ENCODE measurements at regions not wholly inside any gene's neighbourhood (a gene's known extent, or its start where the extent isn't known, plus 50 kb on each side); places are given as distances from the start of the nearest gene placed in this dataset.

DNA sequence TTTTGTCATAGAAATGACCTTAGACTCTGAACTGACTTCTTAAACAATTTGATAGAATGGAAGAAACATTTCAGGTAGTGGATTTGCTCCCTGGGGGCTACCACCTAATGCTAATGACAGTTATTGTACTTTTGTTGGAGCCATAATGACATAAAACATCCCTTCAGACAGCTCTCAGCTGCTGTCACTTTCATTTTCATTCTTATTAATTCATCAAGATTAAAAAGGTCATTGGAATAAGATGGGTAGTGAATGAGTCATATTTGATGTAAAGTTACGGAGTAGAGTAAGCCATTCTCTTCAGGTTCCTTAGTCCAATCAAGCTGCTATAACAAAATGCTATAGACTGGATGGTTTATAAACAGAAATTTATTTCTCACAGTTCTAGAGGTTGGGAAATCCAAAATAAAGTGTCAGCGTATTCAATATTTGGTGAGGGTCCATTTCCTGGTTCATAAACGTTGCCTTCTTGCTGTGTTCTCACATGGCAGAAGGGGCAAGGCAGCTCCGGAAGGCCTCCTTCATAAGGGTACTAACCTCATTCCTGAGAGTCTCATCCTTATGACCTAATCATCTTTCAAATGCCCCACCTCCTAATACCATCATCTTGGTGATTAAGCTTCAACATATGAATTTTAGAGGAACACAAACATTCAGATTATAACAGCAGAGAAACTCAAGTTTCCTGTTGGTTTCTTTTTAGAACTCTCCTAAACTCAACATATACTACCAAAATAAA is 268.5 kb downstream of the ARAP2 start:
- intact Hi-C loops (cut with DNase I), result no loop called here
- no peaks in the 10 kb centered on the region for H3K4me1 ChIP-seq
- DNase-seq (no peak), ATAC-seq (no peak)
- no peaks in the 10 kb centered on the region for H3K36me3 ChIP-seq
- no peak for TF ChIP-seq CTCF (IDR thresholded peaks at IDR 0.05)
- no peaks in the 10 kb centered on the region for H3K9me3 ChIP-seq
- no peaks in the 10 kb centered on the region for H3K27me3 ChIP-seq
- H3K27ac ChIP-seq, result no peak overlapping the region
- H3K4me3 ChIP-seq, result no peak overlapping the region

- no peak for DNase-seq
- Histone ChIP-seq H3K4me1 (no peaks in the 10 kb centered on the region), H3K9me3 (no peaks in the 10 kb centered on the region), H3K4me3 (no peak overlapping the region), H3K27ac (no peak overlapping the region), H3K36me3 (no peaks in the 10 kb centered on the region), H3K27me3 (no peaks in the 10 kb centered on the region)
- no peak for ATAC-seq
- TF ChIP-seq CTCF (IDR thresholded peaks at IDR 0.05), result no peak
- intact Hi-C loops (cut with DNase I), result no loop called here
Measured at GRCh38 chr4:35978551-35978950, 265.8 kb downstream of the ARAP2 start.

DNA sequence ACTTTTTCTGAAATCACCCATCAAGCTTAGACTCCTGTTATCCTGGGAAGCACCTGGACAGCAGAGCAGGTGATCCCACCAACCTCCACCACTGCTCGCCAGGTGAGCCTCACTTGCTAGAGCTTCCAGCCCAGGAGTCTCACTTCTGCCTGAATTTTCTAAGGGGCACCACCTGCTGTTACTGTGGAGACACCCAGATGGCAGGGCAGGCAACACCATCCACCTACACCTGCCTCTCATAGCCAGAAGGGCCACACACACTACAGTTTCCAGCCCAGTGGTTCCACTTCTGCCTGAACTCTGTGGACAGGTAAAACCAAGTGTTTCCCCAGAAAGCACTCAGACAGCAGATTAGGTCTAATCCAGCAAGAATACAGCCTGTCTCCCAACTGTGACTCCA is 262.0 kb downstream of the ARAP2 start:
- Histone ChIP-seq H3K4me3 (no peak overlapping the region), H3K27me3 (no peaks in the 10 kb centered on the region), H3K27ac (no peak overlapping the region), H3K4me1 (no peaks in the 10 kb centered on the region), H3K9me3 (no peaks in the 10 kb centered on the region), H3K36me3 (no peaks in the 10 kb centered on the region)
- DNase-seq (no peak), ATAC-seq (no peak)
- intact Hi-C loops (cut with DNase I), result no loop called here
- no peak for TF ChIP-seq CTCF (IDR thresholded peaks at IDR 0.05)

DNA sequence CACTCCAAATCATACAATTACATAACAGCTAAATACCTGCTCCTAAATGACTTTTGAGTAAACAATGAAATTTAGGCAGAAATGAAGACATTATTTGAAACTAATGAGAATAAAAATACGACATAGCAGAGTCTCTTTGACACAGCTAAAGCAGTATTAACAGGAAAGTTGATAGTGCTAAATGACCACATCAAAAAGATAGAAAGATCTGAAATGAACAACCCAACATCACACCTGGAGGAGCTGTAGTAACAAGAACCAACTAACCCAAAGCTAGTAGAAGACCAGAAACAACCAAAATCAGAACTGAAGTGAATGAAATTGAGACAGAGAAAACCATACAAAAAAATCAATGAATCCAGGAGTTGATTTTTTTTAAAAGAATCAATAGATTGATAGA is 257.8 kb downstream of the ARAP2 start:
- Histone ChIP-seq H3K27ac (no peak overlapping the region), H3K4me3 (no peak overlapping the region), H3K27me3 (no peaks in the 10 kb centered on the region), H3K4me1 (no peaks in the 10 kb centered on the region), H3K9me3 (no peaks in the 10 kb centered on the region), H3K36me3 (no peaks in the 10 kb centered on the region)
- no peak for DNase-seq
- ATAC-seq, result no peak
- intact Hi-C loops (cut with DNase I), result no loop called here
- no peak for TF ChIP-seq CTCF (IDR thresholded peaks at IDR 0.05)

DNA sequence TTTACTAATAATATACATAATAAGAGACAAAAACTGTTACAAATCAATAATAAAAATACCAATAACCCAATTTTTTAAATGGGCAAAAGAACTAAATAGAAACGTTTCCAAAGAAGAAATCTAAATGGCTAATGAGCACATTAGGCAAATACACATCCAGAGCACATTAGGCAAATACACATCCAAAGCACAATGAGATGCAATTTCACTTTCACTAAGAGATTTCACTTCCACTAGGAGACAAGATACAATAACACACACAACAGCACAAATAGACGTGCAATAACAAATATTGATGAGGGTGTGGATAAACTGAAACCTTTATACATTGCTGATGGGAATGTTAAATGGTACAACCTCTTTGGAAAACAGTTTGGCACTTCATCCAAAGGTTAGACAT is 250.7 kb downstream of the ARAP2 start:
- ATAC-seq (no peak), DNase-seq (no peak)
- H3K27ac ChIP-seq, result no peak overlapping the region
- intact Hi-C loops (cut with DNase I), result no loop called here
- no peaks in the 10 kb centered on the region for H3K27me3 ChIP-seq
- TF ChIP-seq CTCF (IDR thresholded peaks at IDR 0.05), result no peak
- no peaks in the 10 kb centered on the region for H3K36me3 ChIP-seq
- H3K4me3 ChIP-seq, result no peak overlapping the region
- H3K9me3 ChIP-seq, result no peaks in the 10 kb centered on the region
- no peaks in the 10 kb centered on the region for H3K4me1 ChIP-seq
